Esophagus squamous epithelium (tissue), 5 donors: ENCODE measurements at regions not wholly inside any gene's neighbourhood (a gene's known extent, or its start where the extent isn't known, plus 50 kb on each side); places are given as distances from the start of the nearest gene placed in this dataset.
A peak's percentile ranks its signal among the peaks of the same experiment; 100 is the strongest.

Experiments used
- DNase-seq: peaks from one replicate; lab custom pipeline; 2025; lab: John Stamatoyannopoulos, UW
- H3K27ac ChIP-seq, 4 donors: fragments of 200-600 bp; sonication (generic); one replicate each; pipeline ENCODE4 v1.5.1; 2016 to 2019; ENCODE audit warnings: mild to moderate bottlenecking in 1 of 4
- H3K27me3 ChIP-seq, 4 donors: fragments of 200-600 bp; sonication (generic); 1 replicate in 3 of 4; 2 replicates in 1 of 4; pipeline versions ENCODE4 v1.5.1 to v1.6.0; 2017 to 2021; ENCODE audit warnings: antibody characterized with exemption in 1 of 4
- H3K36me3 ChIP-seq, 3 donors: fragments of 200-600 bp; sonication (generic); one replicate each; pipeline ENCODE4 v1.5.1; 2016 to 2019
- H3K4me1 ChIP-seq, 3 donors: fragments of 200-600 bp; sonication (generic); one replicate each; pipeline ENCODE4 v1.5.1; 2017 to 2019
- H3K4me3 ChIP-seq, 4 donors: fragments of 200-600 bp; sonication (generic); 1 replicate in 3 of 4; 2 replicates in 1 of 4; pipeline ENCODE4 v1.5.1; 2016 to 2019; ENCODE audit warnings: mild to moderate bottlenecking in 2 of 4, moderate library complexity in 1 of 4
- H3K9me3 ChIP-seq, 3 donors: fragments of 200-600 bp; sonication (generic); one replicate each; pipeline ENCODE4 v1.5.1; 2016 to 2019
- CTCF ChIP-seq, 6 experiments: fragments of 450-650 bp in 4 of 6; fragments of 200-600 bp in 2 of 6; sonication (generic) in 2 of 6; IDR thresholded peaks; one replicate each; pipeline ENCODE4 v1.5.1; 2016 to 2019; ENCODE audit warnings: antibody characterized with exemption in 6 of 6, mild to moderate bottlenecking in 4 of 6, moderate library complexity in 4 of 6
- POLR2A ChIP-seq, 4 donors: fragments of 450-650 bp; IDR thresholded peaks; one replicate each; pipeline ENCODE4 v1.6.1; 2017; ENCODE audit warnings: antibody characterized with exemption in 4 of 4, mild to moderate bottlenecking in 4 of 4, moderate library complexity in 3 of 4
- WGBS, 2 donors: methylation state at CpG; one replicate each; pipeline ENCODE4 v1.1.5; 2018; 5-methylcytosine and 5-hydroxymethylcytosine counted together
- intact Hi-C: fragments of 100-400 bp; cut with DNase I; formaldehyde crosslinking; loops from one replicate; pipeline ENCODE4 v1.15.0; 2022
- donor health status: DM: yes; HTN: yes; CAD: no.

- intact Hi-C loops = no loop called here
- Histone ChIP-seq H3K36me3 (no peaks in the 10 kb centered on the region), H3K27ac (no peak overlapping the region), H3K4me3 (no peak overlapping the region), H3K4me1 (peaks cover 0 to 12% (median 0%) of the 10 kb centered on the region in 3 donors), H3K27me3 (no peaks in the 10 kb centered on the region), H3K9me3 (no peaks in the 10 kb centered on the region)
- no peak for DNase-seq
- TF ChIP-seq CTCF (IDR thresholded peaks at IDR 0.05) (no peak), POLR2A (IDR thresholded peaks at IDR 0.05) (no peak)
- 32 to 41% methylated on average over 4 of the region's 4 CpGs for WGBS, 2 donors
These were observed 298.6 kb upstream of the LDB2 start for GRCh38 chr4:17197070-17197469.

- H3K4me1 ChIP-seq = peaks cover 0 to 17% (median 0%) of the 10 kb centered on the region in 3 donors
- no peak for DNase-seq
- H3K27me3 ChIP-seq = no peaks in the 10 kb centered on the region
- 79 to 82% methylated on average over 4 of the region's 4 CpGs for WGBS, 2 donors
- no peaks in the 10 kb centered on the region for H3K9me3 ChIP-seq
- no peak overlapping the region for H3K4me3 ChIP-seq
- intact Hi-C loops = no loop called here
- no peak overlapping the region for H3K27ac ChIP-seq
- TF ChIP-seq CTCF (IDR thresholded peaks at IDR 0.05) (no peak), POLR2A (IDR thresholded peaks at IDR 0.05) (no peak)
- H3K36me3 ChIP-seq = no peaks in the 10 kb centered on the region
These were observed 297.2 kb upstream of the LDB2 start for GRCh38 chr4:17195461-17196275.

- H3K4me1 ChIP-seq = peaks cover 0 to 22% (median 3%) of the 10 kb centered on the region in 3 donors
- no peaks in the 10 kb centered on the region for H3K36me3 ChIP-seq
- 84 to 87% methylated on average over 2 of the region's 2 CpGs for WGBS, 2 donors
- H3K9me3 ChIP-seq = no peaks in the 10 kb centered on the region
- H3K4me3 ChIP-seq = no peak overlapping the region
- H3K27ac ChIP-seq = no peak overlapping the region
- no peaks in the 10 kb centered on the region for H3K27me3 ChIP-seq
- TF ChIP-seq POLR2A (IDR thresholded peaks at IDR 0.05) (no peak), CTCF (IDR thresholded peaks at IDR 0.05) (no peak)
- intact Hi-C loops = no loop called here
- DNase-seq = no peak
These were observed 296.1 kb upstream of the LDB2 start for GRCh38 chr4:17194586-17194985.

GRCh38 chr4:17189759-17190158 lies 291.3 kb upstream of the LDB2 start:
- WGBS, 2 donors = 57 to 60% methylated on average over 3 of the region's 3 CpGs
- intact Hi-C loops = no loop called here

More at GRCh38 chr4:17189759-17190158, 291.3 kb upstream of the LDB2 start:
- H3K4me1 ChIP-seq = peaks cover 0 to 44% (median 9%) of the 10 kb centered on the region in 3 donors
- no peaks in the 10 kb centered on the region for H3K36me3 ChIP-seq
- no peak for DNase-seq
- H3K4me3 ChIP-seq = no peak overlapping the region
- no peaks in the 10 kb centered on the region for H3K9me3 ChIP-seq
- TF ChIP-seq CTCF (IDR thresholded peaks at IDR 0.05) (no peak), POLR2A (IDR thresholded peaks at IDR 0.05) (no peak)
- H3K27me3 ChIP-seq = no peaks in the 10 kb centered on the region
- H3K27ac ChIP-seq = peak overlapping the region in 1 of 4 donors; percentile 26
